SK-N-SH (cell line): ENCODE measurements at regions not wholly inside any gene's neighbourhood (a gene's known extent, or its start where the extent isn't known, plus 50 kb on each side); places are given as distances from the start of the nearest gene placed in this dataset.

ENCODE experiments used
- CTCF ChIA-PET: fragments of 300-600, 350-600 bp; formaldehyde crosslinking; extraction: SDS; loops from one replicate; lab custom pipeline; 2021; lab: Yijun Ruan, JAX
- POLR2A ChIA-PET: fragments of 350-600 bp; sonication (Branson Sonifier 250); formaldehyde crosslinking; extraction: SDS; loops from one replicate; lab custom pipeline; 2020; ENCODE audit warnings: antibody characterized with exemption, inconsistent platforms; lab: Yijun Ruan, JAX
- DNase-seq: peaks from one replicate; pipeline ENCODE4 v3.0.0; 2012
- H2AFZ ChIP-seq: fragments of 200-600 bp; sonication (generic); 2 replicates; pipeline ENCODE4 v1.8.1; 2016; ENCODE audit warnings: antibody characterized with exemption, mild to moderate bottlenecking, low read depth
- H3F3A ChIP-seq: fragments of 200-600 bp; sonication (generic); replicated peaks from 2 replicates; pipeline ENCODE3; 2016; ENCODE audit warnings: antibody characterized with exemption, mild to moderate bottlenecking; ENCODE audit not compliant: insufficient read depth
- H3K27ac ChIP-seq, 2 experiments: fragments of 200-500 bp in 1 of 2; fragments of 200-600 bp in 1 of 2; sonication (Bioruptor generic) in 1 of 2; sonication (generic), shearing (Covaris generic) in 1 of 2; 2 replicates each; pipeline versions ENCODE4 v1.5.1 to v1.6.1; 2014 to 2016; ENCODE audit warnings: low read depth in 2 of 2, inconsistent platforms in 1 of 2, low read length in 1 of 2, mild to moderate bottlenecking in 1 of 2, mixed read lengths in 1 of 2
- H3K27me3 ChIP-seq: fragments of 200-600 bp; sonication (generic), shearing (Covaris generic); 2 replicates; pipeline ENCODE4 v1.6.1; 2016; ENCODE audit warnings: mixed run types; ENCODE audit not compliant: insufficient read depth
- H3K36me3 ChIP-seq, 2 experiments: fragments of 200-500 bp in 1 of 2; fragments of 200-600 bp in 1 of 2; sonication (Bioruptor generic) in 1 of 2; sonication (generic) in 1 of 2; replicated peaks in 1 of 2; 2 replicates each; pipeline versions ENCODE3 to v1.5.1; 2014 to 2016; ENCODE audit warnings: low read length in 1 of 2, mild to moderate bottlenecking in 1 of 2; ENCODE audit not compliant: insufficient read depth in 2 of 2, control insufficient read depth in 1 of 2
- H3K4me1 ChIP-seq, 2 experiments: fragments of 200-500 bp in 1 of 2; fragments of 200-600 bp in 1 of 2; sonication (Bioruptor generic) in 1 of 2; sonication (generic), shearing (Covaris generic) in 1 of 2; 2 replicates each; pipeline versions ENCODE4 v1.5.1 to v1.6.1; 2014 to 2016; ENCODE audit warnings: low read depth in 1 of 2, low read length in 1 of 2, mixed run types in 1 of 2; ENCODE audit not compliant: insufficient read depth in 2 of 2, control insufficient read depth in 1 of 2
- H3K4me2 ChIP-seq: fragments of 200-600 bp; sonication (generic), shearing (Covaris generic); 2 replicates; pipeline ENCODE4 v1.6.1; 2017; ENCODE audit warnings: mixed run types
- H3K4me3 ChIP-seq, 2 experiments: fragments of 200-500 bp in 1 of 2; fragments of 200-600 bp in 1 of 2; sonication (Bioruptor generic) in 1 of 2; sonication (generic), shearing (Covaris generic) in 1 of 2; 2 replicates each; pipeline versions ENCODE4 v1.5.1 to v1.8.1; 2014 to 2016; ENCODE audit warnings: low read depth in 2 of 2, inconsistent platforms in 1 of 2, low read length in 1 of 2, mild to moderate bottlenecking in 1 of 2, mixed read lengths in 1 of 2, moderate library complexity in 1 of 2
- H3K79me2 ChIP-seq: fragments of 200-600 bp; sonication (generic); 2 replicates; pipeline ENCODE4 v1.8.1; 2017; ENCODE audit warnings: mild to moderate bottlenecking; ENCODE audit not compliant: insufficient read depth
- H3K9ac ChIP-seq: fragments of 200-600 bp; sonication (generic); 2 replicates; pipeline ENCODE4 v1.6.1; 2017; ENCODE audit warnings: mixed run types
- H3K9me2 ChIP-seq: fragments of 200-600 bp; sonication (generic); 2 replicates; pipeline ENCODE4 v1.6.1; 2017; ENCODE audit warnings: mixed run types
- H3K9me3 ChIP-seq: fragments of 200-600 bp; sonication (generic); 2 replicates; pipeline ENCODE4 v1.6.1; 2017; ENCODE audit warnings: mixed run types, mild to moderate bottlenecking, moderate library complexity
- H4K20me1 ChIP-seq: fragments of 200-600 bp; sonication (generic); 2 replicates; pipeline ENCODE4 v1.6.1; 2017; ENCODE audit warnings: mild to moderate bottlenecking, mixed run types; ENCODE audit not compliant: insufficient read depth
- EP300 ChIP-seq, 2 experiments: IDR thresholded peaks; 2 replicates each; pipeline versions ENCODE4 v1.4.0 to v1.6.1; 2012; ENCODE audit warnings: borderline replicate concordance in 1 of 2, low read depth in 1 of 2, low read length in 1 of 2
- FOSL2 ChIP-seq: IDR thresholded peaks from 2 replicates; pipeline ENCODE4 v1.4.0; 2012; ENCODE audit warnings: low read depth, mild to moderate bottlenecking, moderate library complexity, borderline replicate concordance
- FOXJ3 ChIP-seq: sonication (generic); formaldehyde crosslinking; IDR thresholded peaks from 2 replicates; pipeline ENCODE4 v1.5.1; 2020; ENCODE audit warnings: mild to moderate bottlenecking, missing genetic modification reagents
- JUND ChIP-seq: IDR thresholded peaks from 2 replicates; pipeline ENCODE4 v1.4.0; 2012
- MXI1 ChIP-seq: IDR thresholded peaks from 2 replicates; pipeline ENCODE4 v1.6.1; 2012; ENCODE audit warnings: mild to moderate bottlenecking, low read depth, low read length, improper control_type of control experiment
- YY1 ChIP-seq: IDR thresholded peaks from 2 replicates; pipeline ENCODE4 v1.4.0; 2012; ENCODE audit warnings: low read depth, mild to moderate bottlenecking
- WGBS: methylation state at CpG from one replicate; pipeline ENCODE4 v1.1.6; 2017; ENCODE audit warnings: low lambda C conversion rate; 5-methylcytosine and 5-hydroxymethylcytosine counted together
- TF ChIP-seq, protein P1 (sequence below): IDR thresholded peaks from 2 replicates; pipeline ENCODE4; 2012
- TF ChIP-seq, protein P2 (sequence below): IDR thresholded peaks from 2 replicates; pipeline ENCODE4 v1.4.0; 2012; ENCODE audit warnings: low read depth, borderline replicate concordance

DNA sequence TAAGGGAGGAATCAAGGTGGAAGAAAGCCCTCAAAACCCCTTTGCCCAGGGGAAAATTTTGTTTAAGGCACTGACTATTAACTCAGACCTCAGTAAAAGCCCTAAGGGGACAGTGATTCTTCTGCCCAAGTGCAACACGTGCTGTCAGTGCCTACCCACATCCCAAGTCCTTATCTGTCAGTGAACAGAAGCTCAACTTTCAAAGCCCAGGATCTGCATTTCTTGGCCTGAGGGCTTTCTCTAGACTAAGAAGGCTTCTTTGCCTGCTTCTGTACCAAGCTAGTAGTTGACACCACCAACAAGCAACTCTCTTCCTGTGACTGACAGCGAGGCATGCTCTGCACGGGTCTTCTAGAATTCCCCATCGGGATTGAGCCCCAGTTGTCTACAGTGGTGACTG, 416.0 kb upstream of the SPTLC3 start:
- no peaks in the 10 kb centered on the region for H3K9me2 ChIP-seq
- 15% methylated on average over 4 of the region's 4 CpGs for WGBS
- POLR2A ChIA-PET = no interaction called here
- H3K9me3 ChIP-seq = no peaks in the 10 kb centered on the region
- TF ChIP-seq JUND = no peak
- TF ChIP-seq FOXJ3 (CRISPR knock-in tag) = no peak
- TF ChIP-seq FOSL2 = no peak
- TF ChIP-seq, protein P1, sequence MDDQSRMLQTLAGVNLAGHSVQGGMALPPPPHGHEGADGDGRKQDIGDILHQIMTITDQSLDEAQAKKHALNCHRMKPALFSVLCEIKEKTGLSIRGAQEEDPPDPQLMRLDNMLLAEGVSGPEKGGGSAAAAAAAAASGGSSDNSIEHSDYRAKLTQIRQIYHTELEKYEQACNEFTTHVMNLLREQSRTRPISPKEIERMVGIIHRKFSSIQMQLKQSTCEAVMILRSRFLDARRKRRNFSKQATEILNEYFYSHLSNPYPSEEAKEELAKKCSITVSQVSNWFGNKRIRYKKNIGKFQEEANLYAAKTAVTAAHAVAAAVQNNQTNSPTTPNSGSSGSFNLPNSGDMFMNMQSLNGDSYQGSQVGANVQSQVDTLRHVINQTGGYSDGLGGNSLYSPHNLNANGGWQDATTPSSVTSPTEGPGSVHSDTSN = no peak
- TF ChIP-seq, protein P2, sequence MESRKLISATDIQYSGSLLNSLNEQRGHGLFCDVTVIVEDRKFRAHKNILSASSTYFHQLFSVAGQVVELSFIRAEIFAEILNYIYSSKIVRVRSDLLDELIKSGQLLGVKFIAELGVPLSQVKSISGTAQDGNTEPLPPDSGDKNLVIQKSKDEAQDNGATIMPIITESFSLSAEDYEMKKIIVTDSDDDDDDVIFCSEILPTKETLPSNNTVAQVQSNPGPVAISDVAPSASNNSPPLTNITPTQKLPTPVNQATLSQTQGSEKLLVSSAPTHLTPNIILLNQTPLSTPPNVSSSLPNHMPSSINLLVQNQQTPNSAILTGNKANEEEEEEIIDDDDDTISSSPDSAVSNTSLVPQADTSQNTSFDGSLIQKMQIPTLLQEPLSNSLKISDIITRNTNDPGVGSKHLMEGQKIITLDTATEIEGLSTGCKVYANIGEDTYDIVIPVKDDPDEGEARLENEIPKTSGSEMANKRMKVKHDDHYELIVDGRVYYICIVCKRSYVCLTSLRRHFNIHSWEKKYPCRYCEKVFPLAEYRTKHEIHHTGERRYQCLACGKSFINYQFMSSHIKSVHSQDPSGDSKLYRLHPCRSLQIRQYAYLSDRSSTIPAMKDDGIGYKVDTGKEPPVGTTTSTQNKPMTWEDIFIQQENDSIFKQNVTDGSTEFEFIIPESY = no peak
- TF ChIP-seq, all 33 proteins: peak for 0
- H3K79me2 ChIP-seq = no peaks in the 10 kb centered on the region
- H3K4me1 ChIP-seq = no peaks in the 10 kb centered on the region
- H3F3A ChIP-seq = no peaks in the 10 kb centered on the region
- no peaks in the 10 kb centered on the region for H4K20me1 ChIP-seq
- H3K9ac ChIP-seq = no peak overlapping the region
- H3K4me2 ChIP-seq = no peak overlapping the region
- CTCF ChIA-PET = no interaction called here
- H3K36me3 ChIP-seq = no peaks in the 10 kb centered on the region
- DNase-seq = no peak
- H3K27ac ChIP-seq = no peak overlapping the region
- no peak overlapping the region for H2AFZ ChIP-seq
- H3K27me3 ChIP-seq = no peaks in the 10 kb centered on the region
- H3K4me3 ChIP-seq = no peak overlapping the region

DNA sequence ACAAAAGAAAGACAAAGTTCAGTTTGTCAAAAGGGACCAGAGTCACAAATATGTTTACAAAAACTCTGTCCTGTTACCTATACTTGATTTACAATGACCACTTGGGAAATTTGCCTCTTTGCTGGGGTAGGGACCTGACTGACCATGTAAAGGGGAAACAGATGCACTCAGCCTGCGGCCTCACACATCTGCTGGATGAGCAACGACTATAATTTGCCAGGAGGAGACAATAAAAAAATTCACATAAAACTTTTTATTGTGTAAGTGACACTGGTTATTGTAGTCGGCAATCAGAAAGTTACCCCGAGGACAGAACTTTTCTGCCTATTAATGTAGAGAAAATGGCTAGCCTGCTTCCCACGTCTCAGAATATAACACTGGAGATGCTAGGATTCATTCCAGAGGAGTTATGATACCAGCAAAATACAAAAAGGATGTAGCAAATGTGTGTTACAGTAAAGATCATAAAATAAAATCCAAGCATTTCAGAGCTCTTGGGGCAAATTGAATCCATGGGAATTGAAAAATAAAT, 415.4 kb upstream of the SPTLC3 start:
- WGBS = 24% methylated on average over 5 of the region's 5 CpGs
- Histone ChIP-seq H3K9me3 (no peaks in the 10 kb centered on the region), H3K27ac (no peak overlapping the region), H3K79me2 (no peaks in the 10 kb centered on the region), H2AFZ (no peak overlapping the region)
- no peak for TF ChIP-seq MXI1
- TF ChIP-seq FOSL2 = no peak
- no peak for TF ChIP-seq EP300 (IDR thresholded peaks at IDR 0.05; ENCODE audit: borderline replicate concordance in 1 of 2, low read depth in 1 of 2, low read length in 1 of 2)
- TF ChIP-seq YY1 = no peak
- TF ChIP-seq, all 33 proteins: peak for 0
- H3K4me1 ChIP-seq = no peaks in the 10 kb centered on the region
- H3K4me3 ChIP-seq = no peak overlapping the region
- no peaks in the 10 kb centered on the region for H3F3A ChIP-seq
- H3K9ac ChIP-seq = no peak overlapping the region
- no peak overlapping the region for H3K4me2 ChIP-seq
- ChIA-PET POLR2A (no interaction called here), CTCF (no interaction called here)
- no peaks in the 10 kb centered on the region for H3K27me3 ChIP-seq
- no peaks in the 10 kb centered on the region for H3K9me2 ChIP-seq
- no peaks in the 10 kb centered on the region for H4K20me1 ChIP-seq
- DNase-seq = no peak
- no peaks in the 10 kb centered on the region for H3K36me3 ChIP-seq
